ENCODE measurements at regions not wholly inside any gene's neighbourhood (a gene's known extent, or its start where the extent isn't known, plus 50 kb on each side); places are given as distances from the start of the nearest gene placed in this dataset.

DNA sequence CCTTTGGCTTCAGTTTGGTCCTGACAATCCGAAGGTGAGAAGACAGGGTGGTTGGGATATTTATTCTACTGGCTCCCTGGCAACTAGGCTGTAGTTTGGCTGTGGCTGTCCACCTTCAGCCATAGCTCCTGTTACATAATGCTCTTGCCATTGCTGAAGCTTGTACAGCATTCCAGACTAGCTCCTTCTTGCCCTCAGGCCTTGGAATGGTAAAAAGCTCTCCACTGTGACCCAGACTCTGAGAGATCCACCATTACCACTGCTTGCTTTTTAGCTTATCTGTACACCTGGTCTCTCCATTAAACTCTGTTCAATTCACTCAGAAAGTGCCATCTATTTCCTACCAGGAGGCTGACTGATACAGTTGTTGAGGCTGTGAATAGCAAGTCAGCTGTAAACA, 231.8 kb upstream of the MON1B start:
- Histone ChIP-seq H3K4me3 (no peak overlapping the region), H3K4me1 (ENCODE audit: insufficient read depth) (no peaks in the 10 kb centered on the region), H3K36me3 (no peaks in the 10 kb centered on the region), H3K9me3 (no peaks in the 10 kb centered on the region), H3K27ac (no peak overlapping the region), H3K27me3 (no peaks in the 10 kb centered on the region)
- 69 to 95% (median 85%) methylated on average over 1 of the region's 1 CpG for WGBS, 3 donors
- no peak for DNase-seq
- intact Hi-C loops (cut with DNase I), result no loop called here
- no peak for TF ChIP-seq POLR2A (IDR thresholded peaks at IDR 0.05)
- TF ChIP-seq, protein P1, sequence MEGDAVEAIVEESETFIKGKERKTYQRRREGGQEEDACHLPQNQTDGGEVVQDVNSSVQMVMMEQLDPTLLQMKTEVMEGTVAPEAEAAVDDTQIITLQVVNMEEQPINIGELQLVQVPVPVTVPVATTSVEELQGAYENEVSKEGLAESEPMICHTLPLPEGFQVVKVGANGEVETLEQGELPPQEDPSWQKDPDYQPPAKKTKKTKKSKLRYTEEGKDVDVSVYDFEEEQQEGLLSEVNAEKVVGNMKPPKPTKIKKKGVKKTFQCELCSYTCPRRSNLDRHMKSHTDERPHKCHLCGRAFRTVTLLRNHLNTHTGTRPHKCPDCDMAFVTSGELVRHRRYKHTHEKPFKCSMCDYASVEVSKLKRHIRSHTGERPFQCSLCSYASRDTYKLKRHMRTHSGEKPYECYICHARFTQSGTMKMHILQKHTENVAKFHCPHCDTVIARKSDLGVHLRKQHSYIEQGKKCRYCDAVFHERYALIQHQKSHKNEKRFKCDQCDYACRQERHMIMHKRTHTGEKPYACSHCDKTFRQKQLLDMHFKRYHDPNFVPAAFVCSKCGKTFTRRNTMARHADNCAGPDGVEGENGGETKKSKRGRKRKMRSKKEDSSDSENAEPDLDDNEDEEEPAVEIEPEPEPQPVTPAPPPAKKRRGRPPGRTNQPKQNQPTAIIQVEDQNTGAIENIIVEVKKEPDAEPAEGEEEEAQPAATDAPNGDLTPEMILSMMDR (IDR thresholded peaks at IDR 0.05), result no peak
- no peak for TF ChIP-seq EP300 (IDR thresholded peaks at IDR 0.05)

GRCh38 chr16:76963614-76964315, 227.2 kb upstream of the MON1B start:
- WGBS, 3 donors, result 81 to 89% (median 87%) methylated on average over 9 of the region's 9 CpGs
- no peaks in the 10 kb centered on the region for H3K27me3 ChIP-seq

GRCh38 chr16:76964464-76965154, 226.4 kb upstream of the MON1B start:
- TF ChIP-seq EP300 (IDR thresholded peaks at IDR 0.05) (no peak), POLR2A (IDR thresholded peaks at IDR 0.05) (no peak)
- TF ChIP-seq, protein P1 (IDR thresholded peaks at IDR 0.05), result no peak
- no peaks in the 10 kb centered on the region for H3K27me3 ChIP-seq
- H3K4me3 ChIP-seq, result no peak overlapping the region
- no peaks in the 10 kb centered on the region for H3K9me3 ChIP-seq
- no peak for DNase-seq
- WGBS, 3 donors, result 83 to 91% (median 84%) methylated on average over 2 of the region's 2 CpGs
- intact Hi-C loops (cut with DNase I), result no loop called here
- no peak overlapping the region for H3K27ac ChIP-seq
- H3K4me1 ChIP-seq (ENCODE audit: insufficient read depth), result no peaks in the 10 kb centered on the region
- H3K36me3 ChIP-seq, result no peaks in the 10 kb centered on the region

More at GRCh38 chr16:76963614-76964315, 227.2 kb upstream of the MON1B start:
- intact Hi-C loops (cut with DNase I), result no loop called here
- Histone ChIP-seq H3K27ac (no peak overlapping the region), H3K9me3 (no peaks in the 10 kb centered on the region), H3K4me1 (ENCODE audit: insufficient read depth) (no peaks in the 10 kb centered on the region), H3K4me3 (no peak overlapping the region), H3K36me3 (no peaks in the 10 kb centered on the region)
- no peak for DNase-seq
- TF ChIP-seq, protein P1 (IDR thresholded peaks at IDR 0.05), result no peak
- TF ChIP-seq EP300 (IDR thresholded peaks at IDR 0.05) (no peak), POLR2A (IDR thresholded peaks at IDR 0.05) (no peak)

DNA sequence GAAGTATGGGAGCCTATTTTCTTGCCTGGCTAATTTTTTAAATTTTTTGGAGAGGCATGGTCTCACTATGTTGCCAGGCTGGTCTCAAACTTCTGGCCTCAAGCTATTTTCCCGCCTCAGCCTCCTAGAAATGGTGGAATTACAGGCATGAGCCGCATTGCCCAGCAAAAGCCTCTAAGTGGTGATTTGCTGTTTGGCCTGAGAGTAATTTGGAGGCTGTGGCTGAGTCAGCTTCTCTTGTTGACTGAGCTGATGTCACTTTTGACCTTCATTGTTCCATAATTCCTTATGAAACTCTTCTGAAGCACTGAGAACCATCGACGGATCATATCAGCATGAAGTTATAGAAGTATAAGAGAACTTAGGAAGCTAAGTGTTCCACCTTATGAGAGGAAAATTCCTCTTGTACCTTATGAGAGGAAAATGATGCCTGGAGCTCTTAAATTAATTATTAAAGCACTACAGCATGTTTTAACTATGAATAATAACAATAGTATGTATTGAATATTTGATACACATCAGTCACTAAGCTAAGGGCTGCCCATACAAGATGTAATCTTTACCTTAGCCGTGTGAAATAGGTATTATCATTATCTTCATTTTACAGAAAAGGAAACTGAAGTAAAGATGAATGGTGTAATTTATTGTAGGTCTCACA, 220.8 kb upstream of the MON1B start:
- H3K36me3 ChIP-seq, result no peaks in the 10 kb centered on the region
- no peaks in the 10 kb centered on the region for H3K27me3 ChIP-seq
- intact Hi-C loops (cut with DNase I), result no loop called here
- H3K9me3 ChIP-seq, result no peaks in the 10 kb centered on the region
- TF ChIP-seq, protein P1 (IDR thresholded peaks at IDR 0.05), result no peak
- TF ChIP-seq EP300 (IDR thresholded peaks at IDR 0.05), result no peak
- no peak for TF ChIP-seq POLR2A (IDR thresholded peaks at IDR 0.05)
- no peak overlapping the region for H3K4me3 ChIP-seq
- no peak overlapping the region for H3K27ac ChIP-seq
- 85 to 89% (median 86%) methylated on average over 5 of the region's 5 CpGs for WGBS, 3 donors
- DNase-seq, result no peak
- H3K4me1 ChIP-seq (ENCODE audit: insufficient read depth), result no peaks in the 10 kb centered on the region
